Large intestine (tissue), 3 donors: ENCODE measurements at regions not wholly inside any gene's neighbourhood (a gene's known extent, or its start where the extent isn't known, plus 50 kb on each side); places are given as distances from the start of the nearest gene placed in this dataset.

Experiments
- DNase-seq, 2 donors: peaks; one replicate each; pipeline versions ENCODE4 v3.0.0 to v3.0.0-alpha.2; 2013
- H3K27ac ChIP-seq: one replicate; pipeline ENCODE4 v1.5.1; 2013; ENCODE audit warnings: low read length
- H3K27me3 ChIP-seq: 2 replicates; pipeline ENCODE4 v1.6.1; 2013; ENCODE audit warnings: low read length; ENCODE audit not compliant: control insufficient read depth, insufficient read depth
- H3K36me3 ChIP-seq: 2 replicates; pipeline ENCODE4 v1.6.1; 2013; ENCODE audit warnings: low read length; ENCODE audit not compliant: control insufficient read depth, insufficient read depth
- H3K4me1 ChIP-seq: one replicate; pipeline ENCODE4 v1.6.1; 2013; ENCODE audit warnings: low read length; ENCODE audit not compliant: control insufficient read depth, insufficient read depth
- H3K4me3 ChIP-seq: one replicate; pipeline ENCODE4 v1.5.1; 2013; ENCODE audit warnings: low read length
- H3K9me3 ChIP-seq: one replicate; pipeline ENCODE4 v1.6.1; 2013; ENCODE audit warnings: mild to moderate bottlenecking, low read depth, low read length, moderate library complexity; ENCODE audit not compliant: control insufficient read depth
- WGBS: methylation state at CpG from one replicate; pipeline ENCODE4 v1.1.5; 2013; ENCODE audit warnings: low lambda C conversion rate; ENCODE audit not compliant: insufficient coverage; 5-methylcytosine and 5-hydroxymethylcytosine counted together

GRCh38 chr19:27736225-27736624 is 1476.7 kb downstream of the UQCRFS1 start:
- WGBS = no CpG with 5 or more reads among the region's 4 CpGs
- H3K36me3 ChIP-seq = no peaks in the 10 kb centered on the region
- H3K4me3 ChIP-seq = no peak overlapping the region
- no peak overlapping the region for H3K27ac ChIP-seq
- no peaks in the 10 kb centered on the region for H3K9me3 ChIP-seq
- DNase-seq = no peak
- H3K27me3 ChIP-seq = no peaks in the 10 kb centered on the region
- H3K4me1 ChIP-seq = no peaks in the 10 kb centered on the region

GRCh38 chr19:27735314-27735713 is 1477.6 kb downstream of the UQCRFS1 start:
- no peaks in the 10 kb centered on the region for H3K36me3 ChIP-seq
- no peaks in the 10 kb centered on the region for H3K9me3 ChIP-seq

GRCh38 chr19:27734496-27735220 is 1478.3 kb downstream of the UQCRFS1 start:
- H3K4me3 ChIP-seq = no peak overlapping the region
- H3K27me3 ChIP-seq = no peaks in the 10 kb centered on the region
- no peak overlapping the region for H3K27ac ChIP-seq
- WGBS = no CpG with 5 or more reads among the region's 5 CpGs
- H3K4me1 ChIP-seq = no peaks in the 10 kb centered on the region
- DNase-seq = no peak
- no peaks in the 10 kb centered on the region for H3K36me3 ChIP-seq
- no peaks in the 10 kb centered on the region for H3K9me3 ChIP-seq

More at GRCh38 chr19:27735314-27735713, 1477.6 kb downstream of the UQCRFS1 start:
- Histone ChIP-seq H3K27ac (no peak overlapping the region), H3K4me3 (no peak overlapping the region), H3K27me3 (no peaks in the 10 kb centered on the region), H3K4me1 (no peaks in the 10 kb centered on the region)
- no peak for DNase-seq
- no CpG with 5 or more reads among the region's 5 CpGs for WGBS

GRCh38 chr19:27733551-27734266 is 1479.2 kb downstream of the UQCRFS1 start:
- Histone ChIP-seq H3K9me3 (no peaks in the 10 kb centered on the region), H3K36me3 (no peaks in the 10 kb centered on the region), H3K27me3 (no peaks in the 10 kb centered on the region), H3K4me3 (no peak overlapping the region), H3K4me1 (no peaks in the 10 kb centered on the region), H3K27ac (no peak overlapping the region)
- WGBS = no CpG with 5 or more reads among the region's 4 CpGs
- DNase-seq = no peak

- no peak for DNase-seq
- no peaks in the 10 kb centered on the region for H3K36me3 ChIP-seq
- H3K4me1 ChIP-seq = no peaks in the 10 kb centered on the region
- no peaks in the 10 kb centered on the region for H3K27me3 ChIP-seq
- H3K9me3 ChIP-seq = no peaks in the 10 kb centered on the region
- no peak overlapping the region for H3K4me3 ChIP-seq
- H3K27ac ChIP-seq = no peak overlapping the region
- 100% methylated on average over 1 of the region's 2 CpGs for WGBS
These were observed 1483.6 kb downstream of the UQCRFS1 start for GRCh38 chr19:27729332-27729731.

GRCh38 chr19:27722625-27723024 is 1490.3 kb downstream of the UQCRFS1 start:
- Histone ChIP-seq H3K9me3 (no peaks in the 10 kb centered on the region), H3K27me3 (no peaks in the 10 kb centered on the region), H3K4me3 (no peak overlapping the region), H3K27ac (no peak overlapping the region), H3K36me3 (no peaks in the 10 kb centered on the region), H3K4me1 (no peaks in the 10 kb centered on the region)
- 80% methylated on average over 1 of the region's 4 CpGs for WGBS
- no peak for DNase-seq

GRCh38 chr19:27720155-27720554 is 1492.8 kb downstream of the UQCRFS1 start:
- Histone ChIP-seq H3K27ac (no peak overlapping the region), H3K27me3 (no peaks in the 10 kb centered on the region), H3K4me1 (no peaks in the 10 kb centered on the region), H3K36me3 (no peaks in the 10 kb centered on the region), H3K4me3 (no peak overlapping the region), H3K9me3 (no peaks in the 10 kb centered on the region)
- no CpG with 5 or more reads among the region's 5 CpGs for WGBS
- no peak for DNase-seq

- DNase-seq = no peak
- no peaks in the 10 kb centered on the region for H3K9me3 ChIP-seq
- no peak overlapping the region for H3K4me3 ChIP-seq
- WGBS = 82% methylated on average over 2 of the region's 6 CpGs
- no peaks in the 10 kb centered on the region for H3K27me3 ChIP-seq
- no peaks in the 10 kb centered on the region for H3K36me3 ChIP-seq
- no peak overlapping the region for H3K27ac ChIP-seq
- no peaks in the 10 kb centered on the region for H3K4me1 ChIP-seq
These were observed 1493.9 kb downstream of the UQCRFS1 start for GRCh38 chr19:27719034-27719433.

GRCh38 chr19:27718234-27718633 is 1494.7 kb downstream of the UQCRFS1 start:
- Histone ChIP-seq H3K4me3 (no peak overlapping the region), H3K4me1 (no peaks in the 10 kb centered on the region), H3K27me3 (no peaks in the 10 kb centered on the region), H3K36me3 (no peaks in the 10 kb centered on the region), H3K9me3 (no peaks in the 10 kb centered on the region), H3K27ac (no peak overlapping the region)
- WGBS = no CpG with 5 or more reads among the region's 4 CpGs
- DNase-seq = no peak

- Histone ChIP-seq H3K9me3 (no peaks in the 10 kb centered on the region), H3K4me3 (no peak overlapping the region), H3K4me1 (no peaks in the 10 kb centered on the region), H3K27me3 (no peaks in the 10 kb centered on the region), H3K27ac (no peak overlapping the region), H3K36me3 (no peaks in the 10 kb centered on the region)
- no peak for DNase-seq
These were observed 1495.1 kb downstream of the UQCRFS1 start for GRCh38 chr19:27717825-27718224.

GRCh38 chr19:27716922-27717321 is 1496.0 kb downstream of the UQCRFS1 start:
- H3K27me3 ChIP-seq = no peaks in the 10 kb centered on the region
- H3K4me1 ChIP-seq = no peaks in the 10 kb centered on the region
- no peak overlapping the region for H3K4me3 ChIP-seq
- WGBS = no CpG with 5 or more reads among the region's 3 CpGs
- H3K9me3 ChIP-seq = no peaks in the 10 kb centered on the region
- no peaks in the 10 kb centered on the region for H3K36me3 ChIP-seq
- DNase-seq = no peak
- no peak overlapping the region for H3K27ac ChIP-seq
